IMR-90 (cell line): ENCODE measurements at regions not wholly inside any gene's neighbourhood (a gene's known extent, or its start where the extent isn't known, plus 50 kb on each side); places are given as distances from the start of the nearest gene placed in this dataset.

ENCODE experiments used
- ATAC-seq: fragments of 200-7000 bp; cut with Tn5 transposase; 2 replicates; pipeline ENCODE4 v1.9.1; 2020; ENCODE audit warnings: low read depth, mild to moderate bottlenecking, moderate library complexity
- BruUV-seq: library from RNA; stranded (reverse); fragments of 400-500 nt; replicated peaks from 2 replicates; lab custom pipeline; 2021; lab: Mats Ljungman, UMichigan
- CTCF ChIA-PET: fragments of 300-600 bp; formaldehyde crosslinking; extraction: SDS; loops from one replicate; lab custom pipeline; 2021; ENCODE audit warnings: antibody characterized with exemption; lab: Yijun Ruan, JAX
- POLR2A ChIA-PET: fragments of 300-600 bp; sonication (Branson Sonifier 250); formaldehyde crosslinking; loops from one replicate; lab custom pipeline; 2022; ENCODE audit warnings: antibody characterized with exemption; ENCODE audit not compliant: unreplicated experiment; lab: Charles Lee
- DNase-seq: peaks from one replicate; pipeline ENCODE4 v3.0.0; 2013
- H2AFZ ChIP-seq: replicated peaks from 2 replicates; pipeline ENCODE3; 2013; ENCODE audit warnings: low read length, mild to moderate bottlenecking; ENCODE audit not compliant: poor library complexity
- H2AK5ac ChIP-seq: 2 replicates; pipeline ENCODE4 v1.6.1; 2013; ENCODE audit warnings: low read depth, low read length, inconsistent platforms
- H2AK9ac ChIP-seq: replicated peaks from 2 replicates; pipeline ENCODE3; 2013; ENCODE audit warnings: mild to moderate bottlenecking, low read depth, low read length, moderate library complexity; ENCODE audit not compliant: poor library complexity
- H2BK120ac ChIP-seq: 2 replicates; pipeline ENCODE4 v1.6.1; 2013; ENCODE audit warnings: low read depth, low read length, inconsistent platforms
- H2BK15ac ChIP-seq: 3 replicates; pipeline ENCODE4 v1.6.1; 2013; ENCODE audit warnings: low read depth, low read length, inconsistent platforms
- H2BK20ac ChIP-seq: 2 replicates; pipeline ENCODE4 v1.6.1; 2013; ENCODE audit warnings: low read depth, mild to moderate bottlenecking, inconsistent platforms, low read length, moderate library complexity
- H2BK5ac ChIP-seq: 2 replicates; pipeline ENCODE4 v1.6.1; 2013; ENCODE audit warnings: mild to moderate bottlenecking, low read depth, low read length, inconsistent platforms; ENCODE audit not compliant: poor library complexity, severe bottlenecking
- H3K14ac ChIP-seq: replicated peaks from 2 replicates; pipeline ENCODE4 v1.6.1; 2013; ENCODE audit warnings: low read depth, low read length, inconsistent platforms
- H3K18ac ChIP-seq: 2 replicates; pipeline ENCODE4 v1.6.1; 2013; ENCODE audit warnings: low read depth, low read length, control low read depth
- H3K23ac ChIP-seq: 2 replicates; pipeline ENCODE4 v1.6.1; 2013; ENCODE audit warnings: low read depth, low read length, inconsistent platforms
- H3K27ac ChIP-seq: 2 replicates; pipeline ENCODE4 v1.5.1; 2013; ENCODE audit warnings: mild to moderate bottlenecking, control low read depth, low read length; ENCODE audit not compliant: insufficient read depth
- H3K27me3 ChIP-seq: 2 replicates; pipeline ENCODE4 v1.6.1; 2013; ENCODE audit warnings: low read length; ENCODE audit not compliant: control insufficient read depth, insufficient read depth
- H3K36me3 ChIP-seq: 2 replicates; pipeline ENCODE4 v1.6.1; 2013; ENCODE audit warnings: low read length, mixed read lengths; ENCODE audit not compliant: control insufficient read depth, insufficient read depth
- H3K4ac ChIP-seq: 2 replicates; pipeline ENCODE4 v1.6.1; 2013; ENCODE audit warnings: low read depth, low read length, inconsistent platforms
- H3K4me1 ChIP-seq: 2 replicates; pipeline ENCODE4 v1.6.1; 2013; ENCODE audit warnings: low read length, mixed read lengths; ENCODE audit not compliant: control insufficient read depth, insufficient read depth
- H3K4me2 ChIP-seq: 2 replicates; pipeline ENCODE4 v1.6.1; 2013; ENCODE audit warnings: low read depth, mild to moderate bottlenecking, control low read depth, low read length, moderate library complexity
- H3K4me3 ChIP-seq: 2 replicates; pipeline ENCODE4 v1.5.1; 2013; ENCODE audit warnings: low read depth, mild to moderate bottlenecking, control low read depth, low read length, moderate library complexity; ENCODE audit not compliant: insufficient read depth
- H3K56ac ChIP-seq: 2 replicates; pipeline ENCODE4 v1.6.1; 2013; ENCODE audit warnings: low read length, inconsistent platforms; ENCODE audit not compliant: insufficient read depth; ENCODE audit errors: extremely low read depth
- H3K79me1 ChIP-seq, 2 experiments: 2 replicates each; pipeline ENCODE4 v1.6.1; 2013; ENCODE audit warnings: low read length in 2 of 2, inconsistent platforms in 1 of 2, low read depth in 1 of 2
- H3K9ac ChIP-seq: 2 replicates; pipeline ENCODE4 v1.6.1; 2013; ENCODE audit warnings: low read depth, low read length, control low read depth
- H3K9me1 ChIP-seq: 2 replicates; pipeline ENCODE4 v1.6.1; 2013; ENCODE audit warnings: low read length, inconsistent platforms; ENCODE audit not compliant: insufficient read depth
- H3K9me3 ChIP-seq: 2 replicates; pipeline ENCODE4 v1.6.1; 2013; ENCODE audit warnings: low read length; ENCODE audit not compliant: control insufficient read depth, insufficient read depth
- H4K20me1 ChIP-seq: 2 replicates; pipeline ENCODE4 v1.6.1; 2013; ENCODE audit warnings: low read length, inconsistent platforms; ENCODE audit not compliant: insufficient read depth
- H4K5ac ChIP-seq: 2 replicates; pipeline ENCODE4 v1.6.1; 2013; ENCODE audit warnings: mild to moderate bottlenecking, low read depth, low read length, control low read depth
- H4K8ac ChIP-seq, 2 experiments: 2 replicates each; pipeline ENCODE4 v1.6.1; 2013; ENCODE audit warnings: low read depth in 2 of 2, low read length in 2 of 2, control low read depth in 1 of 2, inconsistent platforms in 1 of 2
- H4K91ac ChIP-seq: 2 replicates; pipeline ENCODE4 v1.6.1; 2013; ENCODE audit warnings: low read depth, low read length, inconsistent platforms; ENCODE audit not compliant: insufficient read depth
- CEBPB ChIP-seq: IDR thresholded peaks from 2 replicates; pipeline ENCODE4 v1.6.1; 2012; ENCODE audit warnings: low read depth, low read length, improper control_type of control experiment
- FOS ChIP-seq: fragments of 150-350 bp; IDR thresholded peaks from 2 replicates; pipeline ENCODE4 v1.6.1; 2016; ENCODE audit warnings: low read depth, low read length
- MAFK ChIP-seq: IDR thresholded peaks from 2 replicates; pipeline ENCODE4 v1.6.1; 2012; ENCODE audit warnings: low read depth, low read length, improper control_type of control experiment
- MAZ ChIP-seq: IDR thresholded peaks from 2 replicates; pipeline ENCODE4 v1.6.1; 2012; ENCODE audit warnings: low read depth, mild to moderate bottlenecking, low read length, improper control_type of control experiment, moderate library complexity, borderline replicate concordance
- MXI1 ChIP-seq: IDR thresholded peaks from 2 replicates; pipeline ENCODE4 v1.6.1; 2012; ENCODE audit warnings: low read depth, mild to moderate bottlenecking, low read length, moderate library complexity, borderline replicate concordance
- NFE2L2 ChIP-seq: fragments of 150-350 bp; IDR thresholded peaks from 2 replicates; pipeline ENCODE4 v1.6.1; 2016; ENCODE audit warnings: low read depth, mild to moderate bottlenecking, low read length
- POLR2A ChIP-seq: IDR thresholded peaks from 2 replicates; pipeline ENCODE4 v1.6.1; 2012; ENCODE audit warnings: mild to moderate bottlenecking, low read depth, low read length
- RAD21 ChIP-seq: IDR thresholded peaks from 2 replicates; pipeline ENCODE4 v1.6.1; 2012; ENCODE audit warnings: low read length, improper control_type of control experiment
- RFX5 ChIP-seq: IDR thresholded peaks from 2 replicates; pipeline ENCODE4 v1.8.0; 2012; ENCODE audit warnings: low read depth, mild to moderate bottlenecking, low read length, moderate library complexity
- SMC3 ChIP-seq: fragments of 150-350 bp; IDR thresholded peaks from 2 replicates; pipeline ENCODE4 v1.6.1; 2016; ENCODE audit warnings: low read depth, mild to moderate bottlenecking, antibody characterized with exemption, low read length, moderate library complexity
- WGBS, 2 experiments: methylation state at CpG; one replicate each; pipeline versions ENCODE4 v1.1.5 to v1.1.7; 2013; ENCODE audit warnings: missing lambda C conversion rate in 2 of 2; ENCODE audit not compliant: insufficient read length in 1 of 2; ENCODE audit errors: extremely low coverage in 2 of 2; 5-methylcytosine and 5-hydroxymethylcytosine counted together
- dilution Hi-C: fragments of 300-500 bp; cut with HindIII; formaldehyde crosslinking; loops from one replicate; pipeline ENCODE4 v1.14.3; 2018; ENCODE audit warnings: low sequenced_read_pairs; ENCODE audit not compliant: unreplicated experiment
- in situ Hi-C: fragments of 300-500 bp; cut with MboI; formaldehyde crosslinking; loops from 3 replicates; pipeline ENCODE4 v1.14.3; 2019; ENCODE audit warnings: low sequenced_read_pairs, inconsistent platforms, mixed read lengths
- intact Hi-C: fragments of 100-400 bp; cut with micrococcal nuclease; formaldehyde crosslinking; loops from 2 replicates; pipeline ENCODE4 v1.10.0; 2022
- TF ChIP-seq, protein P1 (sequence below): fragments of 150-350 bp; IDR thresholded peaks from 2 replicates; pipeline ENCODE4 v1.6.1; 2017; ENCODE audit warnings: mild to moderate bottlenecking, antibody characterized with exemption, low read length, low read depth
- TF ChIP-seq, protein P2 (sequence below): fragments of 150-350 bp; IDR thresholded peaks from 2 replicates; pipeline ENCODE4 v1.6.1; 2016; ENCODE audit warnings: low read depth, mild to moderate bottlenecking, low read length, moderate library complexity, borderline replicate concordance

DNA sequence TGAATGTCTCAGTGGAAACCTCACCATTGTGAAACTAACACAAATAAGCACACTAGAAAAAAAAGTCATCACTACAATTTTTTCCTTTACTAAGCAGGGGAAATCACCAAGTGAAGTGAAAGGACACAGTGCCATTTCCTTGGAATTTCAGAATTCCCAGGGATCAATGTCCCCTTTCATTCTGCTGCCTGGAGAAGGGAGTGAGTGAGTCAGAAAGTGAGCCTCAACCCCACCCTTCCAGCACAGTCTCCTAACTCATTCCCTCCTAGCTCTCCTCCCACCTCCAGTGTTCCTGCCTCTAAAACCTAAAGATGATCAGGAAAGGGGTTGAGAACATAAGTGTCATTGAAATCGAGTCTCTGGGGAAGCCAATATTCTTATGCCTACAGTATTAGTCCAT is 608.5 kb downstream of the RNF144A start:
- H3K9me3 ChIP-seq, result peaks cover 7% of the 10 kb centered on the region
- H4K91ac ChIP-seq, result no peak overlapping the region
- in situ Hi-C loops (no loop called here), intact Hi-C loops (no loop called here), dilution Hi-C loops (no loop called here)
- H3K18ac ChIP-seq, result no peak overlapping the region
- H3K9ac ChIP-seq, result no peak overlapping the region
- POLR2A ChIA-PET, result no interaction called here
- H3K23ac ChIP-seq, result no peak overlapping the region
- H3K4me2 ChIP-seq, result no peak overlapping the region
- H3K27ac ChIP-seq, result no peak overlapping the region
- DNase-seq, result no peak
- no peaks in the 10 kb centered on the region for H3K36me3 ChIP-seq
- H3K9me1 ChIP-seq, result no peaks in the 10 kb centered on the region
- no peak overlapping the region for H4K5ac ChIP-seq
- TF ChIP-seq, protein P1, sequence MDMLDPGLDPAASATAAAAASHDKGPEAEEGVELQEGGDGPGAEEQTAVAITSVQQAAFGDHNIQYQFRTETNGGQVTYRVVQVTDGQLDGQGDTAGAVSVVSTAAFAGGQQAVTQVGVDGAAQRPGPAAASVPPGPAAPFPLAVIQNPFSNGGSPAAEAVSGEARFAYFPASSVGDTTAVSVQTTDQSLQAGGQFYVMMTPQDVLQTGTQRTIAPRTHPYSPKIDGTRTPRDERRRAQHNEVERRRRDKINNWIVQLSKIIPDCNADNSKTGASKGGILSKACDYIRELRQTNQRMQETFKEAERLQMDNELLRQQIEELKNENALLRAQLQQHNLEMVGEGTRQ, result no peak
- no peak for TF ChIP-seq NFE2L2
- no peak for TF ChIP-seq RFX5
- no peak for TF ChIP-seq FOS
- no peak for TF ChIP-seq CEBPB
- TF ChIP-seq, protein P2, sequence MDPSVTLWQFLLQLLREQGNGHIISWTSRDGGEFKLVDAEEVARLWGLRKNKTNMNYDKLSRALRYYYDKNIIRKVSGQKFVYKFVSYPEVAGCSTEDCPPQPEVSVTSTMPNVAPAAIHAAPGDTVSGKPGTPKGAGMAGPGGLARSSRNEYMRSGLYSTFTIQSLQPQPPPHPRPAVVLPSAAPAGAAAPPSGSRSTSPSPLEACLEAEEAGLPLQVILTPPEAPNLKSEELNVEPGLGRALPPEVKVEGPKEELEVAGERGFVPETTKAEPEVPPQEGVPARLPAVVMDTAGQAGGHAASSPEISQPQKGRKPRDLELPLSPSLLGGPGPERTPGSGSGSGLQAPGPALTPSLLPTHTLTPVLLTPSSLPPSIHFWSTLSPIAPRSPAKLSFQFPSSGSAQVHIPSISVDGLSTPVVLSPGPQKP, result no peak
- no peak for TF ChIP-seq RAD21
- TF ChIP-seq MXI1, result no peak
- TF ChIP-seq MAFK, result no peak
- TF ChIP-seq SMC3, result no peak
- TF ChIP-seq MAZ, result no peak
- no peak for TF ChIP-seq POLR2A
- no peak overlapping the region for H3K14ac ChIP-seq
- no peak overlapping the region for H2BK20ac ChIP-seq
- no CpG with 5 or more reads among the region's 1 CpG for WGBS, 2 experiments
- H2BK15ac ChIP-seq, result no peak overlapping the region
- H2BK5ac ChIP-seq, result no peak overlapping the region
- ATAC-seq, result no peak
- H4K8ac ChIP-seq, result no peak overlapping the region
- H3K4me3 ChIP-seq, result no peak overlapping the region
- H3K4ac ChIP-seq, result no peak overlapping the region
- no peak overlapping the region for H2AK5ac ChIP-seq
- no peaks in the 10 kb centered on the region for H3K27me3 ChIP-seq
- no peaks in the 10 kb centered on the region for H3K79me1 ChIP-seq
- CTCF ChIA-PET, result no interaction called here
- BruUV-seq, result no TSS peak
- H2BK120ac ChIP-seq, result no peak overlapping the region
- no peak overlapping the region for H3K56ac ChIP-seq
- no peak overlapping the region for H2AK9ac ChIP-seq
- H2AFZ ChIP-seq, result no peak overlapping the region
- H4K20me1 ChIP-seq, result no peaks in the 10 kb centered on the region
- H3K4me1 ChIP-seq, result no peaks in the 10 kb centered on the region
